GM23338 (cell line): ENCODE measurements at regions not wholly inside any gene's neighbourhood (a gene's known extent, or its start where the extent isn't known, plus 50 kb on each side); places are given as distances from the start of the nearest gene placed in this dataset.

Experiments used
- CTCF ChIP-seq, 2 experiments: fragments of 200-600 bp in 1 of 2; sonication (generic) in 1 of 2; conservative IDR thresholded peaks; 2 replicates each; pipeline versions ENCODE4 v1.5.1 to v1.6.1; 2016 to 2017; ENCODE audit warnings: antibody characterized with exemption in 2 of 2, low read depth in 2 of 2, mild to moderate bottlenecking in 2 of 2, moderate library complexity in 1 of 2
- EZH2 ChIP-seq: fragments of 200-600 bp; sonication (generic); IDR thresholded peaks from one replicate; pipeline ENCODE4 v1.8.0; 2017; ENCODE audit warnings: antibody characterized with exemption, mild to moderate bottlenecking, low read depth; ENCODE audit not compliant: unreplicated experiment
- POLR2AphosphoS5 ChIP-seq: IDR thresholded peaks from 2 replicates; pipeline ENCODE4 v1.6.1; 2016; ENCODE audit warnings: antibody characterized with exemption, low read depth
- REST ChIP-seq: IDR thresholded peaks from one replicate; pipeline ENCODE4 v1.6.1; 2018; ENCODE audit warnings: antibody characterized with exemption; ENCODE audit not compliant: unreplicated experiment

- TF ChIP-seq CTCF (conservative IDR thresholded peaks at IDR 0.05; ENCODE audit: low read depth in 2 of 2) (no peak), EZH2 (no peak), REST (no peak), POLR2AphosphoS5 (no peak)
These were observed 329.2 kb downstream of the ADAMTS20 start for GRCh38 chr12:43222796-43223195.
